Astrocyte (in vitro differentiated cells and primary cell): ENCODE measurements at regions not wholly inside any gene's neighbourhood (a gene's known extent, or its start where the extent isn't known, plus 50 kb on each side); places are given as distances from the start of the nearest gene placed in this dataset.

Source experiments
- DNase-seq: peaks from one replicate; pipeline ENCODE4 v3.0.0-alpha.2; 2010; ENCODE audit warnings: low read depth
- FAIRE-seq: peaks from 2 replicates; lab custom pipeline; 2011; peaks lifted over from hg19 to GRCh38; lab: Jason Lieb, UNC
- H2AFZ ChIP-seq: 2 replicates; pipeline ENCODE4 v1.6.0; 2012; ENCODE audit warnings: low read depth, low read length, inconsistent platforms
- H3K27ac ChIP-seq: 2 replicates; pipeline ENCODE4 v1.5.1; 2011; ENCODE audit warnings: low read depth, low read length, inconsistent platforms
- H3K27me3 ChIP-seq: 2 replicates; pipeline ENCODE4 v1.6.0; 2011; ENCODE audit warnings: low read length, inconsistent platforms; ENCODE audit not compliant: insufficient read depth
- H3K36me3 ChIP-seq: 2 replicates; pipeline ENCODE4 v1.5.1; 2011; ENCODE audit warnings: low read length, inconsistent platforms; ENCODE audit not compliant: insufficient read depth
- H3K4me1 ChIP-seq: 2 replicates; pipeline ENCODE4 v1.5.1; 2011; ENCODE audit warnings: low read length, inconsistent platforms; ENCODE audit not compliant: insufficient read depth
- H3K4me2 ChIP-seq: 2 replicates; pipeline ENCODE4 v1.6.0; 2012; ENCODE audit warnings: low read length, inconsistent platforms
- H3K4me3 ChIP-seq: 2 replicates; pipeline ENCODE4 v1.5.1; 2011; ENCODE audit warnings: low read depth, mild to moderate bottlenecking, low read length, inconsistent platforms; ENCODE audit not compliant: insufficient read depth
- H3K79me2 ChIP-seq: 2 replicates; pipeline ENCODE4 v1.6.0; 2012; ENCODE audit warnings: mild to moderate bottlenecking, low read length, inconsistent platforms; ENCODE audit not compliant: insufficient read depth
- H3K9ac ChIP-seq: 2 replicates; pipeline ENCODE4 v1.6.0; 2012; ENCODE audit warnings: mild to moderate bottlenecking, low read length, inconsistent platforms
- H3K9me3 ChIP-seq: 2 replicates; pipeline ENCODE4 v1.5.1; 2012; ENCODE audit warnings: low read depth, mild to moderate bottlenecking, low read length, inconsistent platforms; ENCODE audit not compliant: insufficient read depth
- H4K20me1 ChIP-seq: 2 replicates; pipeline ENCODE4 v1.6.0; 2012; ENCODE audit warnings: low read length, inconsistent platforms; ENCODE audit not compliant: insufficient read depth
- H3K27ac Mint-ChIP-seq: one replicate; pipeline ENCODE4 v1.8.0; 2021; ENCODE audit warnings: mild to moderate bottlenecking, mixed read lengths; ENCODE audit not compliant: unreplicated experiment
- H3K27me3 Mint-ChIP-seq: one replicate; pipeline ENCODE4 v1.8.0; 2021; ENCODE audit warnings: low read depth, mixed read lengths; ENCODE audit not compliant: unreplicated experiment
- H3K36me3 Mint-ChIP-seq: one replicate; pipeline ENCODE4 v1.8.0; 2021; ENCODE audit warnings: low read depth, mixed read lengths; ENCODE audit not compliant: unreplicated experiment
- H3K4me1 Mint-ChIP-seq: one replicate; pipeline ENCODE4 v1.8.0; 2021; ENCODE audit warnings: low read depth, mixed read lengths; ENCODE audit not compliant: unreplicated experiment
- H3K4me3 Mint-ChIP-seq: one replicate; pipeline ENCODE4 v1.8.0; 2021; ENCODE audit warnings: mild to moderate bottlenecking, moderate library complexity, mixed read lengths; ENCODE audit not compliant: unreplicated experiment
- H3K9me3 Mint-ChIP-seq: one replicate; pipeline ENCODE4 v1.8.0; 2021; ENCODE audit warnings: mild to moderate bottlenecking, mixed read lengths; ENCODE audit not compliant: unreplicated experiment
- EZH2 ChIP-seq: IDR thresholded peaks from 2 replicates; pipeline ENCODE4 v1.6.1; 2012; ENCODE audit warnings: mild to moderate bottlenecking, low read length, inconsistent platforms; ENCODE audit not compliant: insufficient read depth
- TF ChIP-seq, protein P1 (sequence below): IDR thresholded peaks from 2 replicates; pipeline ENCODE4 v1.5.1; 2011; ENCODE audit warnings: low read depth, mild to moderate bottlenecking, inconsistent platforms, low read length, moderate library complexity; ENCODE audit not compliant: insufficient read depth

DNA sequence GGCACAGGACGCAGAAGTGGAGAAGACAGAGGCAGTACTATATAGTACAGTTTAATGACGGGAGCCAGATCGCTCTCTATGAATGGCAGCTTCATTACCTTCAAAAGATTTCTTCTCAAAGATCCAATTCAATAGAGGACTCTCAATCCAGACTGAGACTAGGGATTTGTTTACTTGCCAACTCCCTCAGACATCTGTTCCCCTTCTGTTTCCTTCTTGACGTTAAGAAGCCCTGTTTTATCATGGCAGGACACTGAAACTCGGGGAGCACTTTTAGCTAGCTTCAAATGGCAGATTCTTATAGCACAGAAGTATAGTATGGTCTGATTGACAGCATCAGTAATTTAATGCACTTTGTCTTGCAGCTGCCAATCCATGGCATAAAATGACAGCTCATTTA, 747.3 kb upstream of the C9orf72 start:
- no peak for FAIRE-seq
- H3K27ac ChIP-seq, result no peak overlapping the region
- TF ChIP-seq EZH2, result no peak
- TF ChIP-seq, protein P1, sequence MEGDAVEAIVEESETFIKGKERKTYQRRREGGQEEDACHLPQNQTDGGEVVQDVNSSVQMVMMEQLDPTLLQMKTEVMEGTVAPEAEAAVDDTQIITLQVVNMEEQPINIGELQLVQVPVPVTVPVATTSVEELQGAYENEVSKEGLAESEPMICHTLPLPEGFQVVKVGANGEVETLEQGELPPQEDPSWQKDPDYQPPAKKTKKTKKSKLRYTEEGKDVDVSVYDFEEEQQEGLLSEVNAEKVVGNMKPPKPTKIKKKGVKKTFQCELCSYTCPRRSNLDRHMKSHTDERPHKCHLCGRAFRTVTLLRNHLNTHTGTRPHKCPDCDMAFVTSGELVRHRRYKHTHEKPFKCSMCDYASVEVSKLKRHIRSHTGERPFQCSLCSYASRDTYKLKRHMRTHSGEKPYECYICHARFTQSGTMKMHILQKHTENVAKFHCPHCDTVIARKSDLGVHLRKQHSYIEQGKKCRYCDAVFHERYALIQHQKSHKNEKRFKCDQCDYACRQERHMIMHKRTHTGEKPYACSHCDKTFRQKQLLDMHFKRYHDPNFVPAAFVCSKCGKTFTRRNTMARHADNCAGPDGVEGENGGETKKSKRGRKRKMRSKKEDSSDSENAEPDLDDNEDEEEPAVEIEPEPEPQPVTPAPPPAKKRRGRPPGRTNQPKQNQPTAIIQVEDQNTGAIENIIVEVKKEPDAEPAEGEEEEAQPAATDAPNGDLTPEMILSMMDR, result no peak

DNA sequence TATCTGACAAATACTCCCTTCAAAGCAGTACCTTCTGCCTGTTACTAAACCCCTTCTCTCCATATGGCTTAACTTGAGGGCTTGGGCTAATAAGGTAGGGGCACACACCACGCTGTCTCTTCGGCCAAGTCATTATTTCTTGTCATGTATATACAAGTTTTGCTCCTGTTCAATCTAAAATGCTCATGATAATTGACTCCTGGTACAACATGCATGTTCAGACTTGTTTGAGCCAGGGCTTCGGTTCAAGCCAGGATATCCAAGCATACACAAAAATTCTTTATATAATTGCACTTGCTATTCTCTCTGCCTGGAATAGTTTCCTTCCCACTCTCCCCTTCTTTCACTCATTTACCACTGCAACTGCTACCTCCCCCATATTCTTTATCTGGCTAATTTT, 756.0 kb upstream of the C9orf72 start:
- no peak for TF ChIP-seq EZH2
- TF ChIP-seq, protein P1, result no peak
- no peak for DNase-seq
- FAIRE-seq, result no peak
- H3K36me3 ChIP-seq, result no peaks in the 10 kb centered on the region
- Mint-ChIP-seq H3K27me3 (no peaks in the 10 kb centered on the region), H3K4me1 (peaks cover 1% of the 10 kb centered on the region), H3K4me3 (no peak overlapping the region), H3K36me3 (no peaks in the 10 kb centered on the region), H3K9me3 (no peaks in the 10 kb centered on the region), H3K27ac (no peak overlapping the region)
- no peak overlapping the region for H3K27ac ChIP-seq
- H3K9me3 ChIP-seq, result no peaks in the 10 kb centered on the region
- H3K4me2 ChIP-seq, result no peak overlapping the region
- H3K4me1 ChIP-seq, result no peaks in the 10 kb centered on the region
- no peaks in the 10 kb centered on the region for H3K79me2 ChIP-seq
- no peaks in the 10 kb centered on the region for H4K20me1 ChIP-seq
- H3K4me3 ChIP-seq, result no peak overlapping the region
- no peak overlapping the region for H3K9ac ChIP-seq
- H3K27me3 ChIP-seq, result no peaks in the 10 kb centered on the region
- H2AFZ ChIP-seq, result no peak overlapping the region

More for the DNA sequence above, 747.3 kb upstream of the C9orf72 start:
- Histone ChIP-seq H3K4me2 (no peak overlapping the region), H3K9me3 (no peaks in the 10 kb centered on the region), H2AFZ (no peak overlapping the region), H3K4me3 (no peak overlapping the region), H3K36me3 (no peaks in the 10 kb centered on the region), H3K4me1 (no peaks in the 10 kb centered on the region), H3K27me3 (no peaks in the 10 kb centered on the region), H3K9ac (no peak overlapping the region), H3K79me2 (no peaks in the 10 kb centered on the region), H4K20me1 (no peaks in the 10 kb centered on the region)
- no peak overlapping the region for H3K27ac Mint-ChIP-seq
- H3K27me3 Mint-ChIP-seq, result no peaks in the 10 kb centered on the region
- no peak overlapping the region for H3K4me3 Mint-ChIP-seq
- H3K36me3 Mint-ChIP-seq, result no peaks in the 10 kb centered on the region
- no peak for DNase-seq
- no peaks in the 10 kb centered on the region for H3K4me1 Mint-ChIP-seq
- no peaks in the 10 kb centered on the region for H3K9me3 Mint-ChIP-seq

DNA sequence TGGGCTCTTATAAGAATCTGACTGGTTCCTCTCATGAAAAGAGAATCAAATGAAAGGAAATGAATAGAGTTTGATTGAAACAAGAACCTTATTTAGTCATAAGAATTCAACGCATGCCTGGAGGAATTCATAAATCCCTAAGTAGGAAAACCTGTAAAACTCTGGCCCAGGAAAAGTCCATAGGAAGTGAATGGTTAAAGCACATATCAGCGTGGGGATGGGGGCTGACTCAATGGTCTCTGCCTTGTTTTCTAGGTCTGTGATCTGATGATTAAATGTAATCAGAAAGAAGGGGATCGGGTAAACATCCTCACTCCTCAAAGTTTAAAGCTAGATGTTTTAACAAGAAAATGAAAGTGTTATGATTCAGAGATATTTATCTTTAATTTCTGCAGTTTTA, 759.4 kb upstream of the C9orf72 start:
- no peak for FAIRE-seq
- H3K4me1 Mint-ChIP-seq, result peaks cover 1% of the 10 kb centered on the region
- Histone ChIP-seq H3K79me2 (no peaks in the 10 kb centered on the region), H3K4me3 (no peak overlapping the region), H3K4me1 (no peaks in the 10 kb centered on the region), H2AFZ (no peak overlapping the region), H3K4me2 (no peak overlapping the region), H4K20me1 (no peaks in the 10 kb centered on the region), H3K9ac (no peak overlapping the region), H3K36me3 (no peaks in the 10 kb centered on the region), H3K27me3 (no peaks in the 10 kb centered on the region), H3K9me3 (no peaks in the 10 kb centered on the region), H3K27ac (no peak overlapping the region)
- H3K9me3 Mint-ChIP-seq, result no peaks in the 10 kb centered on the region
- H3K36me3 Mint-ChIP-seq, result no peaks in the 10 kb centered on the region
- no peak for DNase-seq
- no peaks in the 10 kb centered on the region for H3K27me3 Mint-ChIP-seq
- no peak overlapping the region for H3K27ac Mint-ChIP-seq
- no peak overlapping the region for H3K4me3 Mint-ChIP-seq
- TF ChIP-seq, protein P1, result no peak
- no peak for TF ChIP-seq EZH2
